SK-N-SH (cell line): ENCODE measurements at regions not wholly inside any gene's neighbourhood (a gene's known extent, or its start where the extent isn't known, plus 50 kb on each side); places are given as distances from the start of the nearest gene placed in this dataset.

ENCODE experiments used
- CTCF ChIA-PET: fragments of 300-600, 350-600 bp; formaldehyde crosslinking; extraction: SDS; loops from one replicate; lab custom pipeline; 2021; lab: Yijun Ruan, JAX
- POLR2A ChIA-PET: fragments of 350-600 bp; sonication (Branson Sonifier 250); formaldehyde crosslinking; extraction: SDS; loops from one replicate; lab custom pipeline; 2020; ENCODE audit warnings: antibody characterized with exemption, inconsistent platforms; lab: Yijun Ruan, JAX
- DNase-seq: peaks from one replicate; pipeline ENCODE4 v3.0.0; 2012
- H2AFZ ChIP-seq: fragments of 200-600 bp; sonication (generic); 2 replicates; pipeline ENCODE4 v1.8.1; 2016; ENCODE audit warnings: antibody characterized with exemption, mild to moderate bottlenecking, low read depth
- H3F3A ChIP-seq: fragments of 200-600 bp; sonication (generic); replicated peaks from 2 replicates; pipeline ENCODE3; 2016; ENCODE audit warnings: antibody characterized with exemption, mild to moderate bottlenecking; ENCODE audit not compliant: insufficient read depth
- H3K27ac ChIP-seq, 2 experiments: fragments of 200-500 bp in 1 of 2; fragments of 200-600 bp in 1 of 2; sonication (Bioruptor generic) in 1 of 2; sonication (generic), shearing (Covaris generic) in 1 of 2; 2 replicates each; pipeline versions ENCODE4 v1.5.1 to v1.6.1; 2014 to 2016; ENCODE audit warnings: low read depth in 2 of 2, inconsistent platforms in 1 of 2, low read length in 1 of 2, mild to moderate bottlenecking in 1 of 2, mixed read lengths in 1 of 2
- H3K27me3 ChIP-seq: fragments of 200-600 bp; sonication (generic), shearing (Covaris generic); 2 replicates; pipeline ENCODE4 v1.6.1; 2016; ENCODE audit warnings: mixed run types; ENCODE audit not compliant: insufficient read depth
- H3K36me3 ChIP-seq, 2 experiments: fragments of 200-500 bp in 1 of 2; fragments of 200-600 bp in 1 of 2; sonication (Bioruptor generic) in 1 of 2; sonication (generic) in 1 of 2; replicated peaks in 1 of 2; 2 replicates each; pipeline versions ENCODE3 to v1.5.1; 2014 to 2016; ENCODE audit warnings: low read length in 1 of 2, mild to moderate bottlenecking in 1 of 2; ENCODE audit not compliant: insufficient read depth in 2 of 2, control insufficient read depth in 1 of 2
- H3K4me1 ChIP-seq, 2 experiments: fragments of 200-500 bp in 1 of 2; fragments of 200-600 bp in 1 of 2; sonication (Bioruptor generic) in 1 of 2; sonication (generic), shearing (Covaris generic) in 1 of 2; 2 replicates each; pipeline versions ENCODE4 v1.5.1 to v1.6.1; 2014 to 2016; ENCODE audit warnings: low read depth in 1 of 2, low read length in 1 of 2, mixed run types in 1 of 2; ENCODE audit not compliant: insufficient read depth in 2 of 2, control insufficient read depth in 1 of 2
- H3K4me2 ChIP-seq: fragments of 200-600 bp; sonication (generic), shearing (Covaris generic); 2 replicates; pipeline ENCODE4 v1.6.1; 2017; ENCODE audit warnings: mixed run types
- H3K4me3 ChIP-seq, 2 experiments: fragments of 200-500 bp in 1 of 2; fragments of 200-600 bp in 1 of 2; sonication (Bioruptor generic) in 1 of 2; sonication (generic), shearing (Covaris generic) in 1 of 2; 2 replicates each; pipeline versions ENCODE4 v1.5.1 to v1.8.1; 2014 to 2016; ENCODE audit warnings: low read depth in 2 of 2, inconsistent platforms in 1 of 2, low read length in 1 of 2, mild to moderate bottlenecking in 1 of 2, mixed read lengths in 1 of 2, moderate library complexity in 1 of 2
- H3K79me2 ChIP-seq: fragments of 200-600 bp; sonication (generic); 2 replicates; pipeline ENCODE4 v1.8.1; 2017; ENCODE audit warnings: mild to moderate bottlenecking; ENCODE audit not compliant: insufficient read depth
- H3K9ac ChIP-seq: fragments of 200-600 bp; sonication (generic); 2 replicates; pipeline ENCODE4 v1.6.1; 2017; ENCODE audit warnings: mixed run types
- H3K9me2 ChIP-seq: fragments of 200-600 bp; sonication (generic); 2 replicates; pipeline ENCODE4 v1.6.1; 2017; ENCODE audit warnings: mixed run types
- H3K9me3 ChIP-seq: fragments of 200-600 bp; sonication (generic); 2 replicates; pipeline ENCODE4 v1.6.1; 2017; ENCODE audit warnings: mixed run types, mild to moderate bottlenecking, moderate library complexity
- H4K20me1 ChIP-seq: fragments of 200-600 bp; sonication (generic); 2 replicates; pipeline ENCODE4 v1.6.1; 2017; ENCODE audit warnings: mild to moderate bottlenecking, mixed run types; ENCODE audit not compliant: insufficient read depth
- CHD2 ChIP-seq: fragments of 150-350 bp; IDR thresholded peaks from 2 replicates; pipeline ENCODE4 v1.6.1; 2018; ENCODE audit warnings: low read length; ENCODE audit not compliant: partially characterized antibody
- CTCF ChIP-seq: fragments of 200-600 bp; sonication (generic); IDR thresholded peaks from 2 replicates; pipeline ENCODE4 v1.6.1; 2017; ENCODE audit warnings: antibody characterized with exemption, mild to moderate bottlenecking, moderate library complexity
- ELF1 ChIP-seq: IDR thresholded peaks from 2 replicates; pipeline ENCODE4 v1.4.0; 2012
- EZH2phosphoT487 ChIP-seq: fragments of 200-600 bp; sonication (generic); IDR thresholded peaks from 2 replicates; pipeline ENCODE4 v1.6.1; 2017; ENCODE audit warnings: low read depth, mixed run types, mild to moderate bottlenecking, antibody characterized with exemption, moderate library complexity, borderline replicate concordance
- FOSL2 ChIP-seq: IDR thresholded peaks from 2 replicates; pipeline ENCODE4 v1.4.0; 2012; ENCODE audit warnings: low read depth, mild to moderate bottlenecking, moderate library complexity, borderline replicate concordance
- FOXM1 ChIP-seq: IDR thresholded peaks from 2 replicates; pipeline ENCODE4 v1.4.0; 2012; ENCODE audit warnings: low read depth, mild to moderate bottlenecking
- GATA2 ChIP-seq: sonication (generic); formaldehyde crosslinking; IDR thresholded peaks from 2 replicates; pipeline ENCODE4 v1.5.0; 2020; ENCODE audit warnings: mild to moderate bottlenecking, missing genetic modification reagents
- JUND ChIP-seq: IDR thresholded peaks from 2 replicates; pipeline ENCODE4 v1.4.0; 2012
- MEF2A ChIP-seq: IDR thresholded peaks from 2 replicates; pipeline ENCODE4 v1.4.0; 2012; ENCODE audit warnings: low read depth, borderline replicate concordance
- NFIC ChIP-seq: IDR thresholded peaks from 2 replicates; pipeline ENCODE4 v1.4.0; 2012; ENCODE audit warnings: borderline replicate concordance
- NRF1 ChIP-seq: IDR thresholded peaks from 2 replicates; pipeline ENCODE4 v1.6.1; 2012; ENCODE audit warnings: low read depth, mild to moderate bottlenecking, low read length
- PBX3 ChIP-seq: IDR thresholded peaks from 2 replicates; pipeline ENCODE4; 2012
- POLR2AphosphoS5 ChIP-seq: IDR thresholded peaks from 2 replicates; pipeline ENCODE4 v1.6.1; 2012; ENCODE audit warnings: low read depth, low read length
- RAD21 ChIP-seq: IDR thresholded peaks from 2 replicates; pipeline ENCODE4 v1.6.1; 2012; ENCODE audit warnings: mild to moderate bottlenecking, low read length
- RCOR1 ChIP-seq: fragments of 150-350 bp; IDR thresholded peaks from 2 replicates; pipeline ENCODE4 v1.6.1; 2017; ENCODE audit warnings: antibody characterized with exemption, low read length
- RFX5 ChIP-seq: IDR thresholded peaks from 2 replicates; pipeline ENCODE4 v1.6.1; 2012; ENCODE audit warnings: mild to moderate bottlenecking, improper control_type of control experiment, low read length
- SIN3A ChIP-seq: IDR thresholded peaks from 2 replicates; pipeline ENCODE4 v1.6.1; 2012; ENCODE audit warnings: low read depth, mild to moderate bottlenecking, low read length, moderate library complexity, borderline replicate concordance
- SMC3 ChIP-seq: IDR thresholded peaks from 2 replicates; pipeline ENCODE4 v1.6.1; 2012; ENCODE audit warnings: low read depth, low read length, improper control_type of control experiment
- TEAD4 ChIP-seq: IDR thresholded peaks from 2 replicates; pipeline ENCODE4 v1.4.0; 2012; ENCODE audit warnings: mild to moderate bottlenecking, borderline replicate concordance; ENCODE audit not compliant: insufficient read depth
- USF1 ChIP-seq: IDR thresholded peaks from 2 replicates; pipeline ENCODE4 v1.4.0; 2012; ENCODE audit warnings: low read depth, borderline replicate concordance
- USF2 ChIP-seq: fragments of 150-350 bp; IDR thresholded peaks from 2 replicates; pipeline ENCODE4 v1.6.1; 2017; ENCODE audit warnings: antibody characterized with exemption, low read length, low read depth, borderline replicate concordance
- YY1 ChIP-seq: IDR thresholded peaks from 2 replicates; pipeline ENCODE4 v1.4.0; 2012; ENCODE audit warnings: low read depth, mild to moderate bottlenecking
- ZBTB33 ChIP-seq: IDR thresholded peaks from 2 replicates; pipeline ENCODE4 v1.4.0; 2012; ENCODE audit warnings: low read depth, borderline replicate concordance
- WGBS: methylation state at CpG from one replicate; pipeline ENCODE4 v1.1.6; 2017; ENCODE audit warnings: low lambda C conversion rate; 5-methylcytosine and 5-hydroxymethylcytosine counted together

GRCh38 chr1:30083800-30084464 lies 639.5 kb downstream of the MATN1 start:
- Histone ChIP-seq H3K4me2 (peak overlapping the region; percentile 74), H3K36me3 (no peaks in the 10 kb centered on the region), H3K9ac (peak overlapping the region; percentile 53), H3K79me2 (no peaks in the 10 kb centered on the region), H3K27ac (peak overlapping the region in 1 of 2 experiments; percentile 91; a peak in 2 of 4 replicates), H3K27me3 (no peaks in the 10 kb centered on the region), H2AFZ (peak overlapping the region; percentile 81; the same call in 1 of the 2 replicates), H3K4me3 (no peak overlapping the region), H3K9me2 (no peaks in the 10 kb centered on the region), H3K9me3 (no peaks in the 10 kb centered on the region), H3K4me1 (peaks cover 29 to 33% of the 10 kb centered on the region in 2 experiments; a peak in 3 of 4 replicates), H3F3A (no peaks in the 10 kb centered on the region), H4K20me1 (no peaks in the 10 kb centered on the region)
- DNase-seq, result no peak
- ChIA-PET CTCF (interaction anchor here (1.0 to 2.0 kb wide), 4 partner anchors 21 to 848 kb away, joined by 3 to 10 read pairs (median 5); partner anchors contain the start of gene PTPRU), POLR2A (no interaction called here)
- 31% methylated on average over 9 of the region's 11 CpGs for WGBS
- TF ChIP-seq ZBTB33 (no peak), CTCF (peak; percentile 15; the same call in 1 of the 2 replicates), PBX3 (peak; percentile 21; the same call in 1 of the 2 replicates), YY1 (no peak), EZH2phosphoT487 (no peak), MEF2A (peak; percentile 70; the same call in 1 of the 2 replicates), RAD21 (no peak), USF1 (no peak), GATA2 (CRISPR knock-in tag) (no peak), SIN3A (no peak), TEAD4 (no peak), CHD2 (no peak), USF2 (no peak), ELF1 (no peak), FOSL2 (peak; percentile 76), FOXM1 (no peak), JUND (peak; percentile 78), POLR2AphosphoS5 (no peak), NRF1 (no peak), RCOR1 (no peak), SMC3 (no peak), NFIC (peak; percentile 70; the same call in 1 of the 2 replicates), RFX5 (no peak)
